ENCODE measurements at regions not wholly inside any gene's neighbourhood (a gene's known extent, or its start where the extent isn't known, plus 50 kb on each side); places are given as distances from the start of the nearest gene placed in this dataset.

DNA sequence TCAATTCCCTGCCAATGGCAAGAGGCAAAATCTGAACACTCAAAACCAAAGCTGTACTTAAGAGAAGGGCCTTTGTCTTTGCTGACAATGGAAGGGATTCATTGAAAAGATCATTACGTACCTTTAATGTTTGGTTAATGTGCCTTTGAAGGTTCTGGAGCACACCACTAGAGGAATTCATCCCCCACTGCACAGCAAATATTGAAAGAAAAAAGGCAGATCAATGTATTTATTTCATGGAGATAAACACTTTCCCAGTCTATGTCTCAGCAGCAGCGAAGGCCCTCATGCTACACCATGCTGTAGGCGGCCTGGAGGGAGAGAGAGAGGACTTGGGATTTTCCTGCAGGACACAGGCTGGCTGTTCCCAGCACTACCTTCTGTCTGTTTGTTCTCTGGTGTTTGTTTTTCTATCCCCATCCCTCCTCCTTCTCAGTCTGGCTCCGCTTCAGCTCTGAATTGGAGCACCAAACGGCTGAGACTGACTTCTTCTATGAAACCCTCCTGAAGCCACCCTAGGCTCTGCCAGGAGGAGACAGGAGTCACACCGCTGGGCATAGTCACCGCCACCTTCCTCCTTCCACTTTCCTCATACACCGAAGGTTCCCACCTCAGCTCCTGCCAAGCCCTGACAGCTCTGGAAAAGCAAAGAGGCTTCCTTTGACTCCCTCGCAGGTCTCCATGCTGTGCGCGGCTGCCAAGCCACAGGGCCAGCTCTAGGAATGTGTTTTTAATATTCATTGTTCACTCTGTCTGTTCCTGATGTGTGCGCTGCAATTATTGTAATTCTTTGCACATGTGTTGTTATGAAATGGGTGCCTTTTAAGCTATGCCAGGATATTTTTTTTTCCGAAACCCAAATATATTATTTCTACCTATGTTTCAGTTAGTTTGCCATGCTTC, 301.5 kb downstream of the FZD1 start:
- Histone ChIP-seq H3K36me3 (ENCODE audit: insufficient read depth, low read length, poor library complexity, severe bottlenecking) (no peaks in the 10 kb centered on the region), H3K9me3 (ENCODE audit: low read depth, low read length, poor library complexity, severe bottlenecking) (no peaks in the 10 kb centered on the region), H3K4me1 (ENCODE audit: insufficient read depth, low read length, poor library complexity, severe bottlenecking) (no peaks in the 10 kb centered on the region), H3K27ac (ENCODE audit: low read depth, low read length, poor library complexity, severe bottlenecking) (no peak overlapping the region), H3K27me3 (replicated peaks; ENCODE audit: insufficient read depth, low read depth, low read length, poor library complexity) (no peaks in the 10 kb centered on the region), H3K4me3 (ENCODE audit: low read depth, low read length, poor library complexity, severe bottlenecking) (no peak overlapping the region)
- TF ChIP-seq EZH2 (IDR thresholded peaks at IDR 0.05; ENCODE audit: borderline replicate concordance, low read depth, low read length, poor library complexity, severe bottlenecking), result no peak
- TF ChIP-seq, protein P1, sequence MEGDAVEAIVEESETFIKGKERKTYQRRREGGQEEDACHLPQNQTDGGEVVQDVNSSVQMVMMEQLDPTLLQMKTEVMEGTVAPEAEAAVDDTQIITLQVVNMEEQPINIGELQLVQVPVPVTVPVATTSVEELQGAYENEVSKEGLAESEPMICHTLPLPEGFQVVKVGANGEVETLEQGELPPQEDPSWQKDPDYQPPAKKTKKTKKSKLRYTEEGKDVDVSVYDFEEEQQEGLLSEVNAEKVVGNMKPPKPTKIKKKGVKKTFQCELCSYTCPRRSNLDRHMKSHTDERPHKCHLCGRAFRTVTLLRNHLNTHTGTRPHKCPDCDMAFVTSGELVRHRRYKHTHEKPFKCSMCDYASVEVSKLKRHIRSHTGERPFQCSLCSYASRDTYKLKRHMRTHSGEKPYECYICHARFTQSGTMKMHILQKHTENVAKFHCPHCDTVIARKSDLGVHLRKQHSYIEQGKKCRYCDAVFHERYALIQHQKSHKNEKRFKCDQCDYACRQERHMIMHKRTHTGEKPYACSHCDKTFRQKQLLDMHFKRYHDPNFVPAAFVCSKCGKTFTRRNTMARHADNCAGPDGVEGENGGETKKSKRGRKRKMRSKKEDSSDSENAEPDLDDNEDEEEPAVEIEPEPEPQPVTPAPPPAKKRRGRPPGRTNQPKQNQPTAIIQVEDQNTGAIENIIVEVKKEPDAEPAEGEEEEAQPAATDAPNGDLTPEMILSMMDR (conservative IDR thresholded peaks at IDR 0.05; ENCODE audit: low read depth, low read length), result no peak
- no TSS peak for BruUV-seq (replicated peaks)
- DNase-seq (ENCODE audit: low spot score), result no peak
- POLR2A ChIA-PET (ENCODE audit: low non-redundant PET), result no interaction called here
- CTCF ChIA-PET, result no interaction called here
- intact Hi-C loops (cut with micrococcal nuclease; ENCODE audit: unreplicated experiment), result no loop called here

DNA sequence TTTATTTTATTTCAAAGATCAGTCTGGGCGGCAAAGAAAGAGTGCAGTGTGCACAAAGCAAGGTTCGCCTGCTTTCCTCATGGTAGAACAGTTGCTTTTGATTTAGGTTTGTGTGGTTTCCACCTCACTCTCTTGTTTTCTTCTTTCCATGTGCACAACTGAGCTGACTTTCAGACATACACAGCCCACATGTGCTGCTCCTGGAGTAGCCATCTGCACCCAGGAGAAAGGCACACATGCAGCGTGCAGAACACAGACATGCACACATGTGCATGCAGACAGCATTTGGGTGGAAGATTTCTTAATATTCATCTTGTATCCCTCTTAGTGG, 302.1 kb downstream of the FZD1 start:
- intact Hi-C loops (cut with micrococcal nuclease; ENCODE audit: unreplicated experiment), result no loop called here
- Histone ChIP-seq H3K27ac (ENCODE audit: low read depth, low read length, poor library complexity, severe bottlenecking) (no peak overlapping the region), H3K27me3 (replicated peaks; ENCODE audit: insufficient read depth, low read depth, low read length, poor library complexity) (no peaks in the 10 kb centered on the region), H3K36me3 (ENCODE audit: insufficient read depth, low read length, poor library complexity, severe bottlenecking) (no peaks in the 10 kb centered on the region), H3K4me3 (ENCODE audit: low read depth, low read length, poor library complexity, severe bottlenecking) (no peak overlapping the region), H3K4me1 (ENCODE audit: insufficient read depth, low read length, poor library complexity, severe bottlenecking) (no peaks in the 10 kb centered on the region), H3K9me3 (ENCODE audit: low read depth, low read length, poor library complexity, severe bottlenecking) (no peaks in the 10 kb centered on the region)
- DNase-seq (ENCODE audit: low spot score), result no peak
- ChIA-PET CTCF (no interaction called here), POLR2A (ENCODE audit: low non-redundant PET) (no interaction called here)
- TF ChIP-seq, protein P1 (conservative IDR thresholded peaks at IDR 0.05; ENCODE audit: low read depth, low read length), result no peak
- no TSS peak for BruUV-seq (replicated peaks)

DNA sequence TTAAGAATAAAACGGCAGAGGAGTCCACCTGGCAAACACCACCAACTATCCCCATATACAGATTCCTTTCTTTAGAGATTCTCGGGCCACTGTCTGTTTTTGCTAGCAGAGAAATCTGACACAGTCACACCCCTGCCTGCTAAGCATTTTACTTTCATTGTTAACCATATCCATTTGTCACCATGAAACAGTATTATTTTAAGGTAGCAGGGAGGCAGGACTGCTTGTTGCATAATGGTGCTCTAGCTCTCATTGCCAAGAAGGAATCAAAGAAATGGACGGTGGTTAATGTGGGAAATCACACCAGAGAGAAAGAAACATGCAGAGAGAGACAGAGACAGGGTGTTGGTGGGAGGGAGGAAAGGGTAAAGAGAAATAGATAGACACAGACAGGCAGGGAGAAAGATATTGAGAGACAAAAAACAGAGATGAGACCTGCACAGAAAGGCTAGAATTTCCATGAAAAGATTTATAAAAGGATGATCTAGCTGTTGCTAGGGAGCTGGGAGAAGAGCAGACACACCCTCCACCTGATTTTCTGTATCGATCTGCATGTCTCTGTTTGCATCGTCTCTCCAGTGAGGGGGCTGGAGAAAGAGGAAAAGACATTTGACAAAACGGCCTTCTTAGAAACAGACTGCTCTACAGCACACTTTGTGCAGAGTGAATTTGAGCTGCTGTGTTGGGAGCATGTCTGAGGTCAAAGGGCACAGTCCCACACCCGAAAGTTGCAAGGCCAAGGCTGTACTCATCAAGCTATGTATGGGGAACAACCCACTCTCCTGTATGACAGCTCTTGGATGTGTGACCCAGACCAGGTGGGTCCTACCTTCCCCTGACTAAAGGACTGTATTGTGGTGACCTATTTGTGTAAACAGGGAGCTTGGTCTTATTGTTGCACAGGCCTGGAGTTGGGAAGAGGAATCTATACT, 303.1 kb downstream of the FZD1 start:
- H3K4me1 ChIP-seq (ENCODE audit: insufficient read depth, low read length, poor library complexity, severe bottlenecking), result no peaks in the 10 kb centered on the region
- H3K9me3 ChIP-seq (ENCODE audit: low read depth, low read length, poor library complexity, severe bottlenecking), result no peaks in the 10 kb centered on the region
- H3K36me3 ChIP-seq (ENCODE audit: insufficient read depth, low read length, poor library complexity, severe bottlenecking), result no peaks in the 10 kb centered on the region
- POLR2A ChIA-PET (ENCODE audit: low non-redundant PET), result interaction anchor here (0.6 kb wide), 1 partner anchor 79 kb away, joined by 3 read pairs; no protein-coding TSS in a partner anchor
- no peaks in the 10 kb centered on the region for H3K27me3 ChIP-seq (replicated peaks; ENCODE audit: insufficient read depth, low read depth, low read length, poor library complexity)
- DNase-seq (ENCODE audit: low spot score), result no peak
- H3K4me3 ChIP-seq (ENCODE audit: low read depth, low read length, poor library complexity, severe bottlenecking), result no peak overlapping the region
- no TSS peak for BruUV-seq (replicated peaks)
- TF ChIP-seq, protein P1 (conservative IDR thresholded peaks at IDR 0.05; ENCODE audit: low read depth, low read length), result no peak
- no peak for TF ChIP-seq EZH2 (IDR thresholded peaks at IDR 0.05; ENCODE audit: borderline replicate concordance, low read depth, low read length, poor library complexity, severe bottlenecking)
- H3K27ac ChIP-seq (ENCODE audit: low read depth, low read length, poor library complexity, severe bottlenecking), result no peak overlapping the region
- CTCF ChIA-PET, result no interaction called here
- intact Hi-C loops (cut with micrococcal nuclease; ENCODE audit: unreplicated experiment), result no loop called here

Measured in A673 (cell line).